Peyer's patch (tissue), 4 donors: ENCODE measurements at regions not wholly inside any gene's neighbourhood (a gene's known extent, or its start where the extent isn't known, plus 50 kb on each side); places are given as distances from the start of the nearest gene placed in this dataset.

Experiments
- DNase-seq, 3 donors: peaks; one replicate each; pipeline ENCODE4 v3.0.0-alpha.2; 2017 to 2019
- H3K27ac ChIP-seq, 4 donors: fragments of 200-600 bp; sonication (generic); one replicate each; pipeline ENCODE4 v1.5.1; 2016 to 2019
- H3K27me3 ChIP-seq, 2 donors: fragments of 200-600 bp; sonication (generic); one replicate each; pipeline ENCODE4 v1.5.1; 2019
- H3K36me3 ChIP-seq, 3 donors: fragments of 200-600 bp; sonication (generic); one replicate each; pipeline ENCODE4 v1.5.1; 2016 to 2019
- H3K4me1 ChIP-seq, 4 donors: fragments of 200-600 bp; sonication (generic); one replicate each; pipeline ENCODE4 v1.5.1; 2016 to 2019
- H3K4me3 ChIP-seq, 4 donors: fragments of 200-600 bp; sonication (generic); 1 replicate in 3 of 4; 2 replicates in 1 of 4; pipeline ENCODE4 v1.5.1; 2016 to 2019; ENCODE audit warnings: mild to moderate bottlenecking in 1 of 4
- H3K9me3 ChIP-seq, 4 donors: fragments of 200-600 bp; sonication (generic); one replicate each; pipeline ENCODE4 v1.5.1; 2016 to 2019; ENCODE audit warnings: mild to moderate bottlenecking in 1 of 4
- CTCF ChIP-seq, 6 experiments: fragments of 450-650 bp in 4 of 6; fragments of 200-600 bp in 2 of 6; sonication (generic) in 1 of 6; IDR thresholded peaks; one replicate each; pipeline ENCODE4 v1.5.1; 2017 to 2019; ENCODE audit warnings: antibody characterized with exemption in 6 of 6, mild to moderate bottlenecking in 3 of 6, moderate library complexity in 1 of 6
- POLR2A ChIP-seq, 2 donors: fragments of 450-650 bp; IDR thresholded peaks; one replicate each; pipeline ENCODE4 v1.5.1; 2017; ENCODE audit warnings: antibody characterized with exemption in 2 of 2, mild to moderate bottlenecking in 2 of 2, moderate library complexity in 2 of 2

- Histone ChIP-seq H3K4me3 (no peak overlapping the region), H3K36me3 (no peaks in the 10 kb centered on the region), H3K4me1 (no peaks in the 10 kb centered on the region), H3K9me3 (peaks cover 0 to 47% (median 8%) of the 10 kb centered on the region in 4 donors), H3K27me3 (no peaks in the 10 kb centered on the region), H3K27ac (no peak overlapping the region)
- TF ChIP-seq POLR2A (IDR thresholded peaks at IDR 0.05) (no peak), CTCF (IDR thresholded peaks at IDR 0.05) (no peak)
- DNase-seq, result no peak
Measured at GRCh38 chr12:34386621-34387255, 364.4 kb downstream of the ALG10 start.

GRCh38 chr12:34387711-34388635 lies 365.7 kb downstream of the ALG10 start:
- H3K36me3 ChIP-seq, result no peaks in the 10 kb centered on the region
- H3K9me3 ChIP-seq, result peaks cover 0 to 49% (median 6%) of the 10 kb centered on the region in 4 donors
- H3K27ac ChIP-seq, result no peak overlapping the region
- TF ChIP-seq POLR2A (IDR thresholded peaks at IDR 0.05) (no peak), CTCF (IDR thresholded peaks at IDR 0.05) (no peak)
- H3K4me3 ChIP-seq, result no peak overlapping the region
- H3K27me3 ChIP-seq, result no peaks in the 10 kb centered on the region
- no peaks in the 10 kb centered on the region for H3K4me1 ChIP-seq
- no peak for DNase-seq

GRCh38 chr12:34388636-34389377 lies 366.5 kb downstream of the ALG10 start:
- DNase-seq, result no peak
- peaks cover 0 to 49% (median 5%) of the 10 kb centered on the region in 4 donors for H3K9me3 ChIP-seq

GRCh38 chr12:34389378-34390170 lies 367.3 kb downstream of the ALG10 start:
- Histone ChIP-seq H3K36me3 (no peaks in the 10 kb centered on the region), H3K4me3 (no peak overlapping the region), H3K9me3 (peaks cover 0 to 46% (median 5%) of the 10 kb centered on the region in 4 donors), H3K27me3 (no peaks in the 10 kb centered on the region), H3K4me1 (no peaks in the 10 kb centered on the region), H3K27ac (no peak overlapping the region)
- DNase-seq, result peak in 1 of 3 donors; percentile 15
- TF ChIP-seq POLR2A (IDR thresholded peaks at IDR 0.05), result no peak
- TF ChIP-seq CTCF (IDR thresholded peaks at IDR 0.05), result no peak

More at GRCh38 chr12:34388636-34389377, 366.5 kb downstream of the ALG10 start:
- H3K27ac ChIP-seq, result no peak overlapping the region
- H3K4me3 ChIP-seq, result no peak overlapping the region
- no peaks in the 10 kb centered on the region for H3K27me3 ChIP-seq
- no peak for TF ChIP-seq CTCF (IDR thresholded peaks at IDR 0.05)
- H3K4me1 ChIP-seq, result no peaks in the 10 kb centered on the region
- H3K36me3 ChIP-seq, result no peaks in the 10 kb centered on the region
